ENCODE measurements at regions not wholly inside any gene's neighbourhood (a gene's known extent, or its start where the extent isn't known, plus 50 kb on each side); places are given as distances from the start of the nearest gene placed in this dataset.

- DNase-seq = no peak
- no peaks in the 10 kb centered on the region for H3K9me3 ChIP-seq
- H3K27me3 ChIP-seq = no peaks in the 10 kb centered on the region
- H3K36me3 ChIP-seq = no peaks in the 10 kb centered on the region
- no peak overlapping the region for H3K27ac ChIP-seq
- no peaks in the 10 kb centered on the region for H3K4me1 ChIP-seq (ENCODE audit: insufficient read depth)
- no peak overlapping the region for H3K4me3 ChIP-seq
- TF ChIP-seq POLR2A (IDR thresholded peaks at IDR 0.05) (no peak), EP300 (IDR thresholded peaks at IDR 0.05) (no peak), CTCF (IDR thresholded peaks at IDR 0.05) (no peak)
- WGBS, 3 donors = 91 to 94% (median 93%) methylated on average over 5 of the region's 5 CpGs
- intact Hi-C loops (cut with DNase I) = no loop called here
These were observed 604.0 kb downstream of the INHBA start for GRCh38 chr7:41098846-41099245.

- Histone ChIP-seq H3K27me3 (no peaks in the 10 kb centered on the region), H3K4me3 (no peak overlapping the region), H3K4me1 (ENCODE audit: insufficient read depth) (no peaks in the 10 kb centered on the region), H3K9me3 (no peaks in the 10 kb centered on the region), H3K27ac (no peak overlapping the region), H3K36me3 (no peaks in the 10 kb centered on the region)
- no peak for TF ChIP-seq EP300 (IDR thresholded peaks at IDR 0.05)
- no peak for TF ChIP-seq POLR2A (IDR thresholded peaks at IDR 0.05)
- no peak for TF ChIP-seq CTCF (IDR thresholded peaks at IDR 0.05)
- intact Hi-C loops (cut with DNase I) = no loop called here
- DNase-seq = no peak
- WGBS, 3 donors = 78 to 81% (median 80%) methylated on average over 4 of the region's 4 CpGs
These were observed 604.5 kb downstream of the INHBA start for GRCh38 chr7:41098402-41098801.

GRCh38 chr7:41097501-41097900 lies 605.4 kb downstream of the INHBA start:
- WGBS, 3 donors = 63 to 80% (median 64%) methylated on average over 6 of the region's 6 CpGs
- Histone ChIP-seq H3K27me3 (no peaks in the 10 kb centered on the region), H3K36me3 (no peaks in the 10 kb centered on the region), H3K4me1 (ENCODE audit: insufficient read depth) (no peaks in the 10 kb centered on the region), H3K9me3 (no peaks in the 10 kb centered on the region), H3K4me3 (no peak overlapping the region), H3K27ac (no peak overlapping the region)
- intact Hi-C loops (cut with DNase I) = no loop called here
- DNase-seq = no peak
- TF ChIP-seq CTCF (IDR thresholded peaks at IDR 0.05) = no peak
- TF ChIP-seq EP300 (IDR thresholded peaks at IDR 0.05) = no peak

- H3K27ac ChIP-seq = no peak overlapping the region
- no peaks in the 10 kb centered on the region for H3K36me3 ChIP-seq
- no peak for TF ChIP-seq EP300 (IDR thresholded peaks at IDR 0.05)
- no peak for TF ChIP-seq POLR2A (IDR thresholded peaks at IDR 0.05)
- TF ChIP-seq CTCF (IDR thresholded peaks at IDR 0.05) = no peak
- intact Hi-C loops (cut with DNase I) = no loop called here
- no peak for DNase-seq
- WGBS, 3 donors = 47 to 64% (median 63%) methylated on average over 4 of the region's 4 CpGs
- no peaks in the 10 kb centered on the region for H3K9me3 ChIP-seq
- H3K27me3 ChIP-seq = no peaks in the 10 kb centered on the region
- H3K4me3 ChIP-seq = no peak overlapping the region
- H3K4me1 ChIP-seq (ENCODE audit: insufficient read depth) = no peaks in the 10 kb centered on the region
These were observed 606.0 kb downstream of the INHBA start for GRCh38 chr7:41096917-41097316.

GRCh38 chr7:41093141-41093540 lies 609.7 kb downstream of the INHBA start:
- Histone ChIP-seq H3K9me3 (no peaks in the 10 kb centered on the region), H3K4me1 (ENCODE audit: insufficient read depth) (no peaks in the 10 kb centered on the region), H3K27ac (no peak overlapping the region), H3K27me3 (no peaks in the 10 kb centered on the region), H3K36me3 (no peaks in the 10 kb centered on the region), H3K4me3 (no peak overlapping the region)
- WGBS, 3 donors = 90 to 91% (median 91%) methylated on average over 3 of the region's 3 CpGs
- no peak for TF ChIP-seq EP300 (IDR thresholded peaks at IDR 0.05)
- no peak for DNase-seq
- intact Hi-C loops (cut with DNase I) = no loop called here
